Mesendoderm (in vitro differentiated cells): ENCODE measurements at regions not wholly inside any gene's neighbourhood (a gene's known extent, or its start where the extent isn't known, plus 50 kb on each side); places are given as distances from the start of the nearest gene placed in this dataset.

Experiments
- DNase-seq: peaks from one replicate; pipeline ENCODE4 v3.0.0; 2013
- H2AK5ac ChIP-seq: 2 replicates; pipeline ENCODE4 v1.6.1; 2013; ENCODE audit warnings: low read length, inconsistent platforms
- H2BK120ac ChIP-seq: 2 replicates; pipeline ENCODE4 v1.6.1; 2013; ENCODE audit warnings: low read depth, mild to moderate bottlenecking, low read length, moderate library complexity, mixed read lengths
- H2BK15ac ChIP-seq: replicated peaks from 2 replicates; pipeline ENCODE4 v1.6.1; 2013; ENCODE audit warnings: low read depth, mild to moderate bottlenecking, moderate library complexity
- H2BK5ac ChIP-seq: 2 replicates; pipeline ENCODE4 v1.6.1; 2013; ENCODE audit warnings: low read length, inconsistent platforms
- H3K18ac ChIP-seq: 2 replicates; pipeline ENCODE4 v1.6.1; 2013; ENCODE audit warnings: mild to moderate bottlenecking, low read length, mixed read lengths
- H3K23ac ChIP-seq: one replicate; pipeline ENCODE4 v1.6.1; 2013; ENCODE audit warnings: low read length
- H3K27ac ChIP-seq: 2 replicates; pipeline ENCODE4 v1.5.1; 2013; ENCODE audit warnings: low read depth, mild to moderate bottlenecking, inconsistent platforms, low read length, moderate library complexity
- H3K27me3 ChIP-seq: 2 replicates; pipeline ENCODE4 v1.6.1; 2013; ENCODE audit warnings: low read length, control low read depth, mild to moderate bottlenecking, inconsistent platforms; ENCODE audit not compliant: insufficient read depth, poor library complexity
- H3K36me3 ChIP-seq: 2 replicates; pipeline ENCODE4 v1.6.1; 2013; ENCODE audit warnings: low read length, inconsistent platforms; ENCODE audit not compliant: control insufficient read depth, insufficient read depth
- H3K4ac ChIP-seq: one replicate; pipeline ENCODE4 v1.6.1; 2013; ENCODE audit warnings: low read depth, mild to moderate bottlenecking, low read length, moderate library complexity
- H3K4me1 ChIP-seq: 2 replicates; pipeline ENCODE4 v1.6.1; 2013; ENCODE audit warnings: low read depth, low read length, inconsistent platforms; ENCODE audit not compliant: control insufficient read depth
- H3K4me2 ChIP-seq: 2 replicates; pipeline ENCODE4 v1.6.1; 2013; ENCODE audit warnings: low read length
- H3K4me3 ChIP-seq: 2 replicates; pipeline ENCODE4 v1.5.1; 2013; ENCODE audit warnings: mild to moderate bottlenecking, low read length
- H3K56ac ChIP-seq: one replicate; pipeline ENCODE4 v1.6.1; 2013; ENCODE audit warnings: low read length
- H3K79me1 ChIP-seq: 2 replicates; pipeline ENCODE4 v1.6.1; 2013; ENCODE audit warnings: low read length, inconsistent platforms
- H3K79me2 ChIP-seq: 2 replicates; pipeline ENCODE4 v1.6.1; 2013; ENCODE audit warnings: mild to moderate bottlenecking, low read length; ENCODE audit not compliant: control insufficient read depth, insufficient read depth
- H3K9ac ChIP-seq: 2 replicates; pipeline ENCODE4 v1.6.1; 2013; ENCODE audit warnings: low read length, inconsistent platforms
- H4K5ac ChIP-seq: one replicate; pipeline ENCODE4 v1.6.1; 2013; ENCODE audit warnings: low read length
- H4K8ac ChIP-seq: one replicate; pipeline ENCODE4 v1.6.1; 2013; ENCODE audit warnings: low read depth, mild to moderate bottlenecking, control low read depth, low read length, moderate library complexity
- WGBS: extraction: QIAGEN DNeasy Blood & Tissue Kit; methylation state at CpG from one replicate; pipeline ENCODE4 v1.1.7; 2013; ENCODE audit warnings: low lambda C conversion rate, missing lambda C conversion rate; ENCODE audit not compliant: insufficient coverage; ENCODE audit errors: extremely low coverage; 5-methylcytosine and 5-hydroxymethylcytosine counted together

GRCh38 chr16:49010396-49010795, 271.2 kb downstream of the CBLN1 start:
- Histone ChIP-seq H3K4ac (no peak overlapping the region), H3K27ac (no peak overlapping the region), H3K4me2 (no peak overlapping the region), H3K79me2 (no peaks in the 10 kb centered on the region), H3K23ac (no peak overlapping the region), H3K18ac (no peak overlapping the region), H3K9ac (no peak overlapping the region), H4K8ac (no peak overlapping the region), H2BK15ac (no peak overlapping the region), H3K56ac (no peak overlapping the region), H2BK5ac (no peak overlapping the region), H2AK5ac (no peak overlapping the region), H3K27me3 (no peaks in the 10 kb centered on the region), H3K79me1 (no peaks in the 10 kb centered on the region), H3K4me3 (no peak overlapping the region), H3K36me3 (no peaks in the 10 kb centered on the region), H4K5ac (no peak overlapping the region), H3K4me1 (no peaks in the 10 kb centered on the region), H2BK120ac (no peak overlapping the region)
- no peak for DNase-seq
- WGBS, result no CpG with 5 or more reads among the region's 8 CpGs

- H3K56ac ChIP-seq, result no peak overlapping the region
- H2BK5ac ChIP-seq, result no peak overlapping the region
- H4K8ac ChIP-seq, result no peak overlapping the region
- H2BK15ac ChIP-seq, result no peak overlapping the region
- peak; percentile 44 for DNase-seq
- no peaks in the 10 kb centered on the region for H3K4me1 ChIP-seq
- no peak overlapping the region for H4K5ac ChIP-seq
- H3K27me3 ChIP-seq, result no peaks in the 10 kb centered on the region
- H3K4me3 ChIP-seq, result no peak overlapping the region
- peak overlapping the region; percentile 57 for H3K23ac ChIP-seq
- no peak overlapping the region for H3K18ac ChIP-seq
- H3K36me3 ChIP-seq, result no peaks in the 10 kb centered on the region
- no peaks in the 10 kb centered on the region for H3K79me2 ChIP-seq
- no peak overlapping the region for H3K4me2 ChIP-seq
- no peaks in the 10 kb centered on the region for H3K79me1 ChIP-seq
- H2AK5ac ChIP-seq, result no peak overlapping the region
- H3K27ac ChIP-seq, result no peak overlapping the region
- no peak overlapping the region for H3K9ac ChIP-seq
- WGBS, result no CpG with 5 or more reads among the region's 1 CpG
- no peak overlapping the region for H3K4ac ChIP-seq
- no peak overlapping the region for H2BK120ac ChIP-seq
Measured at GRCh38 chr16:49009204-49009603, 272.4 kb downstream of the CBLN1 start.

- H3K9ac ChIP-seq, result no peak overlapping the region
- H4K8ac ChIP-seq, result no peak overlapping the region
- no peaks in the 10 kb centered on the region for H3K79me1 ChIP-seq
- H2BK15ac ChIP-seq, result no peak overlapping the region
- no peak for DNase-seq
- WGBS, result no CpG with 5 or more reads among the region's 4 CpGs
- H3K18ac ChIP-seq, result no peak overlapping the region
- H2BK120ac ChIP-seq, result no peak overlapping the region
- H3K4me2 ChIP-seq, result no peak overlapping the region
- H3K27me3 ChIP-seq, result no peaks in the 10 kb centered on the region
- H3K4me1 ChIP-seq, result peaks cover 2% of the 10 kb centered on the region
- H2BK5ac ChIP-seq, result no peak overlapping the region
- no peak overlapping the region for H3K56ac ChIP-seq
- no peaks in the 10 kb centered on the region for H3K79me2 ChIP-seq
- H2AK5ac ChIP-seq, result no peak overlapping the region
- H3K27ac ChIP-seq, result no peak overlapping the region
- H3K4me3 ChIP-seq, result no peak overlapping the region
- no peak overlapping the region for H3K4ac ChIP-seq
- H3K23ac ChIP-seq, result no peak overlapping the region
- no peak overlapping the region for H4K5ac ChIP-seq
- H3K36me3 ChIP-seq, result no peaks in the 10 kb centered on the region
Measured at GRCh38 chr16:49003992-49004391, 277.6 kb downstream of the CBLN1 start.

GRCh38 chr16:49003022-49003421, 278.6 kb downstream of the CBLN1 start:
- no CpG with 5 or more reads among the region's 2 CpGs for WGBS
- Histone ChIP-seq H2AK5ac (no peak overlapping the region), H3K79me1 (no peaks in the 10 kb centered on the region)

GRCh38 chr16:49000594-49000993, 281.0 kb downstream of the CBLN1 start:
- Histone ChIP-seq H2BK5ac (no peak overlapping the region), H3K4me2 (no peak overlapping the region), H2BK120ac (no peak overlapping the region), H3K79me2 (no peaks in the 10 kb centered on the region), H3K27me3 (no peaks in the 10 kb centered on the region), H3K18ac (no peak overlapping the region), H3K56ac (no peak overlapping the region), H3K36me3 (no peaks in the 10 kb centered on the region), H3K9ac (no peak overlapping the region), H3K79me1 (no peaks in the 10 kb centered on the region), H4K5ac (no peak overlapping the region), H2AK5ac (no peak overlapping the region), H2BK15ac (no peak overlapping the region), H3K4ac (no peak overlapping the region), H3K27ac (no peak overlapping the region), H3K4me1 (peaks cover 2% of the 10 kb centered on the region), H3K23ac (no peak overlapping the region), H4K8ac (no peak overlapping the region), H3K4me3 (no peak overlapping the region)
- peak; percentile 32 for DNase-seq
- no CpG with 5 or more reads among the region's 10 CpGs for WGBS

More at GRCh38 chr16:49003022-49003421, 278.6 kb downstream of the CBLN1 start:
- Histone ChIP-seq H3K4ac (no peak overlapping the region), H4K8ac (no peak overlapping the region), H2BK15ac (no peak overlapping the region), H2BK5ac (no peak overlapping the region), H3K4me3 (no peak overlapping the region), H3K27ac (no peak overlapping the region), H3K4me2 (no peak overlapping the region), H3K18ac (no peak overlapping the region), H3K36me3 (no peaks in the 10 kb centered on the region), H3K4me1 (peaks cover 2% of the 10 kb centered on the region), H3K79me2 (no peaks in the 10 kb centered on the region), H3K56ac (no peak overlapping the region), H2BK120ac (no peak overlapping the region), H4K5ac (no peak overlapping the region), H3K27me3 (no peaks in the 10 kb centered on the region), H3K23ac (no peak overlapping the region), H3K9ac (no peak overlapping the region)
- no peak for DNase-seq

GRCh38 chr16:48999508-48999907, 282.1 kb downstream of the CBLN1 start:
- Histone ChIP-seq H2BK5ac (no peak overlapping the region), H3K79me2 (no peaks in the 10 kb centered on the region), H3K4ac (no peak overlapping the region), H3K27me3 (no peaks in the 10 kb centered on the region), H3K79me1 (no peaks in the 10 kb centered on the region), H3K4me3 (no peak overlapping the region), H4K5ac (no peak overlapping the region), H3K27ac (no peak overlapping the region), H3K36me3 (no peaks in the 10 kb centered on the region), H3K9ac (no peak overlapping the region), H3K4me1 (peaks cover 2% of the 10 kb centered on the region), H2AK5ac (no peak overlapping the region), H2BK120ac (no peak overlapping the region), H3K23ac (no peak overlapping the region), H3K4me2 (no peak overlapping the region), H3K56ac (no peak overlapping the region), H3K18ac (no peak overlapping the region), H2BK15ac (no peak overlapping the region), H4K8ac (no peak overlapping the region)
- WGBS, result no CpG with 5 or more reads among the region's 5 CpGs
- DNase-seq, result no peak
